CD4-positive, alpha-beta T cell treated with Interleukin-21 for 1 hour (primary cell): ENCODE measurements at regions not wholly inside any gene's neighbourhood (a gene's known extent, or its start where the extent isn't known, plus 50 kb on each side); places are given as distances from the start of the nearest gene placed in this dataset.

Source experiments
- DNase-seq: peaks from one replicate; pipeline ENCODE4 v3.0.0-alpha.2; 2020

DNA sequence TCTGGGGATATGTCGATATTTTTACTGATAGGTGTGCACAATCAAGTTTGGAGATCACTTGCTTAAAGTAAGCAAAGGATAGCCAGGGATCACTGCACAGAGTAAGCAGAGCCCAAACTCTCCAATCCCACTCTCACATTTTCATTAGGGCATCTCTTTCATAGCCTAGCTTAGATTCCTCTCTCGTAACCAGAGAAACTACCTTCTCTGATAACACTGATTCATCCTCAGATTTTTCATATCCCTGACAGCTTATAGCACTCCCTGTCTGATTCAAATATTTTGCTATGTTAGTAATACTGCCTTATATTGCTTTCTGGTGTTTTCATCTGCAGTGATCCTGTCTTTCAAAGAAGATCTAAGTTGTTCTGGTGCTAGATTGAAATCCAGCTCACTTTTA, 123.7 kb downstream of the CBLL2 start:
- no peak for DNase-seq

DNA sequence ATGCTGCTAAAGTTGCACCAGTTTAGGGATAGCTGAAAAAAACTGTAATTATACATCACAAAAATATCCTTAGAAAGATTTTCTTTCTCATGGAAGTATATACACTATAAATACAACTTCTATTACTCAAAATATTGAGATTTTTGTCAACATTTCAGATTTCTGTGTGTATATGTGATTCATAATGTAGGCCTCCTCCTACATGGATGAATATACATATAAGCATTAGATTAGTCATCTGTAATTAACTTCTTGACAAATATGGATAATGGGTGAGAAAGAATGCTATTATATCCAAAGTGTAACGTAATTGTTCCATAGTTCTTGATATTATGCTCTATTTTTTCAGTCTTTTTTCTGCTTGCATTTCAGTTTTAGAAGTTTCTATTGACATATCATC, 124.9 kb downstream of the CBLL2 start:
- DNase-seq: no peak

DNA sequence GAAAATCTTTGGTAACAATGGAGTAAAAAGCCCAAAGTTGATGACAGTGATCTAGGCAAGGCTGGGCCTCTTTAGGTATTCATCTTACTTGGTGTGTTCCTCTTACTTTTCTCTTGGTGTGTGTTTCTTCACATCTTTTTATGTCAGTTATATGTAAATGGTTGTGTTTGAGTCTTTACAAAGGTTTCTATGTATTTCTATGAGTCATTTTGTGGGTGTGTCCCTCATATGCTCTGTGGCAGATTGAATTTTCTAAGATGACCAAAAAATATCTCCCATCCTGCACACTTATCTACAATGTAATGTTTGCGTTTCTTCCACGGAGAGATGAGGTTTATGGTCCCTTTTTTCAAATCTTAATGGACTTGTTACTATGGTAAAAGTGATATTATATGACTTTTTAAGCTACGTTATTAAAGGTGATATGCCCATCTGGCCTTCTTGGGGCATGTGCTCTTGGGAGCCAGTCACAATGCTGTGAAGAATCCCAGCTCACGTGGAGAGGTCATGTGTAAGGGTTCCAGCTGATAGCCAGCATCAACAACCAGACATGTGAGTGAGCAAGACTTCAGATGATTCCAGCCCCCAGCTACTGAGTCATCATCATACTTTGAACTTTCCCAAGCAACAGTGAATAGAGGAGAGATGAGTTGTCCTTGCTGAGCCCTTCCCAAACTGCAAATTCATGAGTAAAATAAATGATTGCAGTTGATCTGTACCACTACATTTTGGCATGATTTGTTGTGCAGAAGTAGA, 126.9 kb downstream of the CBLL2 start:
- DNase-seq: no peak

DNA sequence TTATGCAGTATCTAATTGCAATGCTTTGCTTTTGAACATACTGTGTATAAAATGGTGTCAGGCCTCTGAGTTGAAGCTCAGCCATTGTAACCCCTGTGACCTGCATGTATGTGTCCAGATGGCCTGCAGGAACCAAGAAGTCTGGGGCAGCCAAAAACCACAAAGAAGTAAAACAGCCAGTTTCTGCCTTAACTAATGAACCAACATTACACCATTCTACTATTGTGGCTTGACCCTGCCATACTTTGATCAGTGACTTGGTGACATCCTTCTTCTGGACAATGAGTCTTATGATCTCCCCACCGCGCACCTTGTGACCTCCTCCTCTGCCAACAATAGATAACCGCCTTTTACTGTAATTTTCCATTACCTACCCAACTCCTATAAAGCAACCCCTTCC, 131.6 kb downstream of the CBLL2 start:
- DNase-seq: no peak

DNA sequence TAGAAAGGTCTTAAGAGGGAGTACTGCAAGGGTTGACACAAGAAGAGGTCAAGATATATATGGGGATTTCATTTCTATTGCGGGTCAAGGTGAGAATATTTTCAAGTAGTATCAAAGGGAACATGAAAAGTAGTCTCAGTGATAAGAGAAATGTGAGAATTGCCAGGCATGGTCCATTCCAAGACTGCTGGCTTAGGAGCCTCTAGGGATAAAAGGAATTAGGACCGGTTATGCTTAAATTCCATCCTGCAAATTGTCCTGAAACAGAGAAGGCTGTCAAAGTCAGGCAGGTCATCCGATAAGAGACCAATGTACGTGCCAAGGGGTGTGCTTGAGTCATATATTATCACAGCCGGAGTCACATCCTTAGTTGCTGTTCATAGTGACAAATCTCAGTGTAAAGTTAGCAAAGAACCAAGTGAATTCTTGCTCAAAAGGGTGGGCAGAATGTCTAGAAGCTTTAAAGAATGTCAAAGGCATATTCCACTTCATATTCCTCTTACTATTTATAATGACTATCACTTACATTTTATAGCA, 133.6 kb downstream of the CBLL2 start:
- DNase-seq: no peak

DNA sequence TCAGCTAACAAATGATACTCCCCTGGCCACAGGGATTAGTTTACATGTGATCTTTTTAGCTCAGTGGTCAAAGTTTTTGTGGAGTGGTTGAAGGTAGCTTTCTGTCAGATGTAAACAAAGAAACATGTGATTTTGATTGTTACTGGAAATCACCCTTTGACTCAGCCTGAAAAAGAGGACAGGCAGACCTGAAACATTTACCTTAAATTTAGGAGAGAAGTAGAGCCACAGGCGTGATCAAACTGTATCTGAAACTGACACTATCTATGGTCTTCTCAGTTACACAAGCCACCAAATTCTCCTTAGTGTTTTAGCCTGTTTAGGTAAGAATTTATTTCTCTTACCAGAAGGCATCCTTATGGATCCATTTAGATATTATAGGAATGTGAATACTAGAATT, 136.7 kb downstream of the CBLL2 start:
- no peak for DNase-seq

DNA sequence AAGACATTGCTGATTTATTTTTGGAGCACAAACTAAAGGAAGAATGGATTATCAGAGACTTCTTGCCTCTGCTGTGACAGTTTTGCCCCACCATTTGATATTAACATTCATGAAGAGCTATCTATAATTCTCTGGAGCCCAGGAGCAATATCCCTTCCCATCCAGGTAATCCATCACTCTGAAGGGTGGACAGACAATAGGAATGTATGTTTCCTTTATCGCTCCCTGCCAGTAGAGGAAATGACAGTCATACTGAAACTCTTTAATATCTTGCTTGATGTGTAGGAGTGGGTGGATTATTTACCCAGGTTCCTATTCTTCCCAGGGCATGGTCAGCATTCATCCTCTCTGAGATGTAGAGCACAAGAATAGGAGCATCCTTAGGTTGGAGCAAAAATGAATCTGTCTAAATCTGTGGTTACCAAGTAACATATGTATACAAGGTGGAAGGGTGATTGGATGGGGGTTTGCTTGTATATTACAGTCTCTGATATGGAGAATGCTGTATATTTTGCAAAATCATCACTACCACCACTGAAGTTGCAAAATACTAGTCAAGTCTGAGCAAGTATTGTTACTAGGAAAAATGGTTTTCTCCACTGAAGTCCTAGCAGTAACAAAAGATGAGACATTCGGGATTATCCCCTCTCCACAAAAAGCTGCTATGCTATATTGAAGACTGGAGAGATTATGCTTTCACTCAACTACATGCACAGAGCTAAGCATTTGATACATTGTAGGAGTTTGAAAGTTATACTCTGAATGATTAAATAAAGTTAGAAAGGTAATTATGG, 151.6 kb downstream of the CBLL2 start:
- DNase-seq: no peak

DNA sequence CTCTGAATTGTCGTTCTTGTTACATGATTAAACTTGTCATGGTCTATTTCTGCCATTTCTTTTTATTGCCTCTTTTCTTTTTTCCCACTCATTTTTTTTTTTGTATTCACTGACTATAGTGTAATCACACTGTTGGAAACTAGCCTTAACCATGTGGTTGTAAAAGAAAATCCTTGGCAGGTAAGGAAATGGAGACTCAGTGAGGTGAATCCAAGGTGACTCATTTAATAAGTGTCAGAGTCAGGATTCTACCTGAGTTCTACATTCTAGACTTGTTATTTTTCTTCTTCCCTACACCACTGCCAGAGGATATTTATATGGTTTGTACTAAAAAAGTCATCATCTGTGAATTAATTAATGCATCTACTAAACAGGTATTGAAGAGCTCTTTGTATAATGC, 152.2 kb downstream of the CBLL2 start:
- no peak for DNase-seq

DNA sequence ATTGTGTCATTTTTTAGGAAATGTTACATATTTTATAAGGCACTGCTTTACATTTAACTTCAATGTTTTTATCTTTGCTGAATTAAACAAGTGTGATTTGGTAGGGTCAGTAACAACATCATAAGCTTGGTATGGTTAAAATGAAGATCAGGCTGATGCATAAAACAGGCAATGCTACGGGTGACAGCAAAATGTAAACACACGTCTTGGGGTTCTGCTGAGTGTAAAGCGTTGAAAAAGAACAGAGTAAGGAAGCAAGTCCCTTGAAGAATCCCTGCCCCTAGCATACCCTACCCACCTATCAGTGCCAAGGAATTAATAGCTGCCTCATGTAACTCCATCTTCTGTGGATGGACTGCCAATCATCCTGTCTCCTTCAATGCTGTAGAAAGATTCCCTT, 157.0 kb downstream of the CBLL2 start:
- no peak for DNase-seq

DNA sequence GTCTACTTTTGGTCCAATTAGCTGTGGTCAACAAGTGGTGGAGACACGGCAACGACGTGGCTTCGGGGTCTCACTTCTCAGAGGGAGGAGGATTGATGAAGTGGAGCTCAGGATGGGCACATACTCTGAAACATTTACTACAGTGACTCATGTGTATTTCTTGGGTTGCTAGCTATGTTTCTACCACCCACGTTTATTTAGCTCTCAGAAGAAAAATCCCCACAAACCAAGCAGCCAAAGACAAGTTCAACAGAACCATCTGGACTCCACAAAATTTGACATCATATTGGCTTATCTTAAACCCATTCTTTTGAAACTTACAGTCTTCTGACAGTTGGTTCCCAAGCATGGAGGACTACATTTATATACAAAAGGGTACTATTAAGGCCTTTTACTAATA, 158.0 kb downstream of the CBLL2 start:
- DNase-seq: no peak

DNA sequence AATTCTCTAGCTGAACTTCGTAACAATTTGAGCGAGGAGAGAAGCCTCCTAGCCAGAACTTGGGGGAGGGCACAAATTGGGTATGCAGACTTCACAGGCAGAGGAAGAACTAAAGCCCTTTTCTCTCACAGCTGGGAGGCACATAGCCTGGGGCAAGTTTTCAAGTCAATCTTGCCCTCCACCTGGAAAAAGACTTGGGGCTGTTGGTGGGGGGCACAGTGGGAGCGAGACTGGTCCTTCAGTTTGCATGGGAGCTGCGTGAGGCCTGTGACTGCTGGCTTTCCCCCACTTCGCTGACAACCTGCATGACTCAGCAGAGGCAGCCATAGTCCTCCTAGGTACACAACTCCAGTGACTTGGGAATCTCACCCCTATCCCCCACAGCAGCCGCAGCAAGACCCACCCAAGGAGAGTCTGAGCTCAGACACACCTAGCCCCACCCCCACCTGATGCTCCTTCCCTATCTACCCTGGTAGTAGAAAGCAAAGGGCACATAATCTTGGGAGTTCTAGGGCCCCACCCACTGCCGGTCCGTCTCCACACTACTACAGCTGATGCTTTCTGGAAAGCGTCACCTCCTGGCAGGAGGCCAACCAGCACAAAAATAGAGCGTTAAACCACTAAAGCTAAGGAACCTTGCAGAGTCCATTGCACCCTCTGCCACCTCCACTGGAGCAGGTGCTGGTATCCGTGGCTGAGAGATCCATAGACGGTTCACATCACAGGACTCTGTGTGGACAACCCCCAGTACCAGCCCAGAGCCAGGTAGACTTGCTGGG, 160.8 kb downstream of the CBLL2 start:
- DNase-seq: no peak

DNA sequence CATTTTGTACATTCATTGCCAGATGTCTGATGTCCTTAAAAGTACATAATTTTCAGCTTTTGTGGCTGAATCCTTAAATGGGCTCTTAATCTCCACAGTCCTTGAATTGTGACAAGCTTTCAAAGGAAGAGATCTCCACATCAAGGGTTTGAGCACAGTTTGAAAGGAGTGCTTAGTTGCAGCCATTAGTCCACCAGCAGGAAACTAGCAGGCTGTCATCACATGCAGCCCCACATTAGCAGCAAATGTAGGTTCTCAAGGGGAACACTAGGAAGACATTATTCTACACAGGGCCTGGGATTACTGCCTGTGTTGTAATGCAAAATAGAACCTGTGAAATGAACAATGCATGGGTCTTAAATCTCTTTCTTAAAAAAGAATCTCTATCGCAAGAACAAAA, 173.2 kb downstream of the CBLL2 start:
- no peak for DNase-seq

DNA sequence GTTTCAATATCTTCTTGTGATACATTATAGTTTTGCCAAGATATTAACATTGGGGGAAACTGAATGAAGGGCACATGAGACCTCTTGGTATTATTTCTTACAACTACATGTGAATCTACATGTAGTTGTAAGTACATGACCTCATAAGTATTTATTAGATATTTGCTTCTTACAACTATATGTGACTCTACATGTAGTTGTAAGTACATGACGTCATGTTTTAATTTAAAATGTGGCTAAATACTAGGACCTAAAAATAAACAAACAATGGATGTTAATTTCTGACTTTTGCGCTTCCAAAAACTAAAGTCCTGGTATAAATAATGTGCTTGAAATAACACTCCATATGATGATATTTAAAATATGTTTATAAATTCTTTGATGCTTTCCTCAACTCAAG, 190.2 kb downstream of the CBLL2 start:
- no peak for DNase-seq

DNA sequence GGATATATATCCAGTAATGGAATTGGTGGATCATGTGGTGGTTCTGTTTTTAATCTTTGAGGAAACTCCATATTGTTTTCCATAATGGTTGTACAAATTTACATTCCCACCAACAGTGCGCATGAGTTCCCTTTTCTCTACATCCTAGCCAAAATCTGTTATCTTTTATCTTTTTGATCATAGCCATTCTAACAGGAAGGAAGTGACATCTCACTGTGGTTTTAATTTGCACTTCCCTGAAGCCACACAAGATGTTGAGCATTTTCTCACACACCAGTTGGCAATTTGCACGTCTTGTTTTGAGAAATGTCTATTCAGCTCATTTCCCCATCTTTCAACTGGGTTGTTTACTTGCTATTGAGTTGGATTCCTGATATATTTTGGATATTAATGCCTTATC, 194.9 kb downstream of the CBLL2 start:
- no peak for DNase-seq

DNA sequence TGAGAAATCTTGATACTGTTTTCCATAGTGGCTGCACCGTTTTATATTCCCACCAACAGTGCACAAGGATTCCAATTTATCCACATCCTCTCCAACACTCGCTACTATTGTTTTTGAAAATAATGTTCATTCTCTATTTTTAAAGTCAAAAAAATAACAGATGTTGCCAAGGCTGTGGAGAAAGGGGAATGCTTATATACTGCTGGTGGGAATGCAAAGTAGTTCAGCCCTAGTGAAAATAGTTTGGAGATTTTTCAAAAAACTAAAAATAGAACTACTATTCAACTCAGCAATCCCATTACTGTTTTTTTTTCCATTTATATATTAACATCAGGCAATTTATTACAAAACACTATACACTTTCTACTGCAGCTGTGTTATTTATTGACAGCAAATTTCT, 208.7 kb downstream of the CBLL2 start:
- DNase-seq: no peak

DNA sequence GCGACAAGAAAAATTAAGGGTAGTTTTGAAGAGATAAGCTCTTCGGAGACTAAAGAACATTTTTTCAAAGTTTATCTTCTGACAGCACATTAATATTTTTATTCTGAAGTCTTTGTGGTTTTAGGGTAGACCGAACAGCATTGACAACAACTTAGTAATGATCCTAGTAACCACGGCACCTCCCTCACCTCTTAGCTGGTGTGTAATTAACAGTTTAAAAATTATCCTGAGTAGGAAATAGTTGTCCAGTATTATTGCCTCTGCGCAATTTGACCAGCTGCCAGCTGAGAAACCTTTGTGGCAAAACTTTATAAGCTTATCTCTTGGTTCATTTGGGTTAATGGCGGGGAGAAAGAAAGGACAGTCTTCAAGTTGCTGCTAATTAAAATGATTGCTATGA, 213.6 kb downstream of the CBLL2 start:
- DNase-seq: no peak

DNA sequence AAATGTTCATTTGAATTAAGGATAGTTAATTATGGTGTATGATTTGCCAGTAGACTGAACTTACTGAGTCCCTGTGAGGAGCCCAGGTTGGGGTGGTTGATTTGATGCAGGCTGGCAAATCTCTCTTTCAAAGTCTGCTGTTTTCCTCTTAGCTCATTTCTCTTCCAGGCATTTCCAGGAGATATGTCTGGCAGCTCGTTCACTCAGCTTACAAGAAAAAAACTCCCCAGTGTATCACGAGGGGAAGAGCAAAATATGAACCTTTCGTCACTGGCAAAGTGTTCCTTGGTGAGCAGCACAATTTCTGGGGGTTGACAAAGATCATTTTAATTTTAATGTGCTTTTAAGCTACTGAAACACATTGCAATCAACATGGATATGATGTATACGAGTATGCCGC, 244.2 kb downstream of the CBLL2 start:
- DNase-seq: no peak

DNA sequence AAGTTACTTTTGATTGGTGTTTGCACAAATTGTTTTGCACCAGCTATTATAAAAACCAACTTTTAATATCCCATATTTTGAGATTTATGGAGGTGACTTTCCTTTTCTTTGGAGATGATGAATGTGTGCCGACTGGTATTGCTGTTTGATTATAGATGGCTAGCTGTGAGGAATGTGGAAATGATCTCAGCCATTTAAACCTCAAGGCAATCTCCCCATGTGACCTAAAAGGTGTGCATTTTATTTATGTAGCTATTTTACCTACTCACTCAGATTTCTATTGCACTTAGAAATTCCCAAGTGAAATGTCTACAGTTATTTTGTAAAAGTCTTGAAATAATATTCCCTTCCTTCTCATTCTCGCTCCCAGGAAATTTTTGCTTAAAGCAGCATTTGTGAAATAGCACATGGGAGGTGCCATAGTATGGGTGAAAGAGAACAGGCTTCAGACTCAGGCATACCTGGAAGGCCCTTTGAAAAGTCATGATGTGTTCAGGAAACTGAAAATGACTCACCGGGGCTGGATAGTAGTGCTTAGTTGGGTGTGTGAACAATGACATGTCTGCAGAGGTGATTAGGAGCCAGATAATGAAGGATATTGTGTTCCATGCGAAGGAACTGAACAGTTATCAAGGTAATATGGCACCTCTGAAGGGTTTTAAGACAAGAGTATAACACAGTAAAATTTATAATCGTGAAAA, 247.6 kb downstream of the CBLL2 start:
- DNase-seq: no peak

DNA sequence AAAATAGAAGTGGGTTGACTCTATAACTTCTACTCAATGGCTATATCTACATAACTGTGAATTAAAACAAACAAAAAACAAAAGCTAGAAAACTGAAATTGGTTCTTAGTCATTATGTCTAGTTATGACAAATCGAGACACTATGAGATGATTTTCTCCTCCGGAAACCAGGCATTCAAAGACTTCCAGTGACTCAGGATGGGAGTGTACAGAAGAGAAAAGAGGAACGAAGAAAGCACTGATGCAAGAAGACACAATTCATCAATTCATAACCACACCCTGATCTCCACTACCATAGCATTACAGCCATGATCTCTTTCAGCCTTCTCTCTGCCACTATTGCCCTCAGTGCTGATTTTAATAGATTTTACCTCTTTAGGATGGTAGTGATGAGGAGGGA, 253.6 kb downstream of the CBLL2 start:
- DNase-seq: no peak

DNA sequence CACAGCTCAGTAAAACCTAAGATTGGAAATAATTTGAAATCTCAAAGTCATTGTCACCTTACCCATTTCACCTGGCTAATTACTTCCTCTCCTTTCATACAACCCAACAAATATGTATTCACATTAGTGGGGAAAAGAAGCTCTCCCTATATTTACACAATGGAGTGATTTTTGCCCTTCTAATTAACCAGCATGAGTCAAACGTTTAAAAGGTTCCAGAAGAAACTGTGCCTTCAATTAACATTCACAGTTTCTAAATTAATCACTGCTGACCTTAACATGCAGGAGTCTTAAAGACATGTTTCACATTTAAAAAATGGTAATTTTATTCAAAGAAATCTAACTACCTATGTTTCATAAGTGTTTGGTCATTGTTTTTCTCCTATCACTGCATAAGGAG, 254.6 kb downstream of the CBLL2 start:
- DNase-seq: no peak

DNA sequence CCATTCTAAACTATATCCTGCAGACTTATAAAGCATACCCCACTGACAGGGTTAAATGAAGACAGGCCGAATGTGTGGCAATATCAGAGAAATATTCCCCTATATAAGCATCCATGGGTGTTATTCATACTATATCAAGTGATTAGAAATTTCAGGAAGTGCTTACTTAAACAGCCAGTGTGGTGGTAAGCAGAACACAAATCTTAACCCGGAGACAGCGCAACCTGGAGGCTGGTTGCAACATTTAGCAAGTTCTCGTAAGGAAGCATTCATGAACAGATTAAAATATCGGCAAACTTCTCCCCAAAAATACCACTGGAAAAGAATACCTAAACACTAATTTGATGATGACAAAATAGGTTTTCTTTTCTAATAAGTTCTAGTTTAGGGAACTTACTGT, 261.2 kb downstream of the CBLL2 start:
- no peak for DNase-seq

DNA sequence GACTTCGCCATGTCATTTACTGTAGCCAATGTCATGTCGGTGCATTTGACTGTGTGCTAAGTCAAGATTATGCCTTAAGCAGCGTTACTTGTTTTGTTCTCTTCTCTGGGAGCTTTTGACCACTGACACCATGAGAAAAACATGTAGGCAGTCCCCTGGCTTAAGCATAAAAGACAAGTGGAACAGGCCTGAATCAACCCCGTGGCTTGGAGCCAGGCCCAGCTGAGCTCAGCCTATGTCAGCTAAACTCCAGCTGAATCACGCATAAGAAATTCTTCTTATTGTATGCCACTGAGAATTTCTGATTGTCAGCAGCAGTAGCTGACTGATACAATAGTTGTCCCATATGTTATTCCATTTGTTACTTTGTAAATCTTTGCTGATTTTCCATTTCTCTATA, 261.9 kb downstream of the CBLL2 start:
- no peak for DNase-seq

DNA sequence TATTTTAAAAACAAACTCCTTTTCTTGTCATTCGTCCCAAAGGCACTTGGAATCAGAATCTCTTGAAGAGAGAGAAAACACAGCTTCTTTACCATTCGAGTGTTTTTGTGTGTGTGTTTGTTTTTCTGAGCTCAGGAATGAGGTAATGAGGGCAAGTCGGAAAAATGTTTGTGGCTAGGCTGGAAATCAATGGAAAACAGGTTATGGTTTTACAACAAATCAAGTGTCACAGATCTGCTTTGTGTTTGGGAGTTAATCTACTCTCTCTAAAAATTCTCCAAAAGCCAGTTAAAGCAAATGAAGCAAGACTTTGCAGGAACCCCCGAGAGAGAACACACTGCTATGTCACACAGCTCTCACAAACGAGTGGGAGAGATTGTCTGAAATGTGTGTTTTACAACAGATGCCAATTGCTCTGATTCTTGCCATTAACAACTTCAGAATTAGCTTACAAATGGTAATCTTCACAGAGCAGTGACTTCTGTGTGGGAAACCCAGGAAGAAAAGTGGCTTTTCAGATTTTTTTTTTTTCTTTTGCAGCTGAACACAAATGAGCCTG, 264.1 kb downstream of the CBLL2 start:
- DNase-seq: no peak
